Endodermal cell (in vitro differentiated cells): ENCODE measurements at regions not wholly inside any gene's neighbourhood (a gene's known extent, or its start where the extent isn't known, plus 50 kb on each side); places are given as distances from the start of the nearest gene placed in this dataset.

Experiments
- DNase-seq: peaks from one replicate; pipeline ENCODE4 v3.0.0-alpha.2; 2017
- H3K27ac ChIP-seq: 2 replicates; pipeline ENCODE4 v1.5.1; 2013; ENCODE audit warnings: mild to moderate bottlenecking, low read depth, low read length, moderate library complexity
- H3K27me3 ChIP-seq: 2 replicates; pipeline ENCODE4 v1.6.1; 2013; ENCODE audit warnings: mild to moderate bottlenecking, low read length, moderate library complexity; ENCODE audit not compliant: insufficient read depth, control insufficient read depth, poor library complexity, severe bottlenecking
- H3K36me3 ChIP-seq: 2 replicates; pipeline ENCODE4 v1.7.0; 2013; ENCODE audit warnings: mild to moderate bottlenecking, low read length, moderate library complexity; ENCODE audit not compliant: control insufficient read depth, insufficient read depth
- H3K4me1 ChIP-seq: one replicate; pipeline ENCODE4 v1.7.0; 2013; ENCODE audit warnings: low read length; ENCODE audit not compliant: control insufficient read depth, insufficient read depth
- H3K4me3 ChIP-seq: 2 replicates; pipeline ENCODE4 v1.5.1; 2013; ENCODE audit warnings: mild to moderate bottlenecking, low read length, moderate library complexity
- H3K9ac ChIP-seq: 2 replicates; pipeline ENCODE4 v1.6.1; 2013; ENCODE audit warnings: mild to moderate bottlenecking, low read length, moderate library complexity; ENCODE audit not compliant: poor library complexity, severe bottlenecking; ENCODE audit errors: extremely low read depth
- H3K9me3 ChIP-seq: 2 replicates; pipeline ENCODE4 v1.6.1; 2013; ENCODE audit warnings: mild to moderate bottlenecking, low read length, moderate library complexity; ENCODE audit not compliant: control insufficient read depth
- H3K27ac Mint-ChIP-seq: 2 replicates; pipeline ENCODE4 v1.8.0; 2020; ENCODE audit warnings: mixed read lengths
- H3K27me3 Mint-ChIP-seq: 2 replicates; pipeline ENCODE4 v1.8.0; 2021; ENCODE audit warnings: mild to moderate bottlenecking, mixed read lengths; ENCODE audit not compliant: insufficient read depth
- H3K36me3 Mint-ChIP-seq: 2 replicates; pipeline ENCODE4 v1.8.0; 2020; ENCODE audit warnings: low read depth, mixed read lengths
- H3K4me1 Mint-ChIP-seq: 2 replicates; pipeline ENCODE4 v1.8.0; 2020; ENCODE audit warnings: mixed read lengths
- H3K4me3 Mint-ChIP-seq: 2 replicates; pipeline ENCODE4 v1.8.0; 2020; ENCODE audit warnings: mild to moderate bottlenecking, moderate library complexity, mixed read lengths
- H3K9me3 Mint-ChIP-seq: 2 replicates; pipeline ENCODE4 v1.8.0; 2020; ENCODE audit warnings: mild to moderate bottlenecking, mixed read lengths
- CTCF ChIP-seq: fragments of 200-600 bp; sonication (generic); conservative IDR thresholded peaks from 2 replicates; pipeline ENCODE4 v1.5.0; 2021; ENCODE audit warnings: antibody characterized with exemption, mild to moderate bottlenecking
- WGBS, 2 experiments: methylation state at CpG; one replicate each; pipeline versions ENCODE4 v1.1.5 to v1.1.7; 2013; ENCODE audit warnings: missing lambda C conversion rate in 2 of 2, mixed read lengths in 1 of 2; ENCODE audit not compliant: insufficient coverage in 1 of 2, insufficient read length in 1 of 2; 5-methylcytosine and 5-hydroxymethylcytosine counted together

- no peaks in the 10 kb centered on the region for H3K4me1 ChIP-seq
- H3K36me3 Mint-ChIP-seq, result no peaks in the 10 kb centered on the region
- no peaks in the 10 kb centered on the region for H3K9me3 Mint-ChIP-seq
- H3K36me3 ChIP-seq, result no peaks in the 10 kb centered on the region
- no peak overlapping the region for H3K9ac ChIP-seq
- no peak for TF ChIP-seq CTCF
- H3K27ac ChIP-seq, result no peak overlapping the region
- no peaks in the 10 kb centered on the region for H3K27me3 Mint-ChIP-seq
- peaks cover 18% of the 10 kb centered on the region for H3K4me1 Mint-ChIP-seq
- H3K4me3 Mint-ChIP-seq, result no peak overlapping the region
- no peak overlapping the region for H3K27ac Mint-ChIP-seq
- no peak overlapping the region for H3K4me3 ChIP-seq
- no peaks in the 10 kb centered on the region for H3K27me3 ChIP-seq
- no peaks in the 10 kb centered on the region for H3K9me3 ChIP-seq
- DNase-seq, result no peak
Observed at GRCh38 chr15:95498961-95499360, 831.5 kb upstream of the NR2F2 start.

GRCh38 chr15:95499397-95499796 is 831.1 kb upstream of the NR2F2 start:
- H3K27ac ChIP-seq, result no peak overlapping the region
- Mint-ChIP-seq H3K4me1 (peaks cover 14% of the 10 kb centered on the region), H3K36me3 (no peaks in the 10 kb centered on the region), H3K4me3 (no peak overlapping the region), H3K9me3 (no peaks in the 10 kb centered on the region), H3K27me3 (no peaks in the 10 kb centered on the region), H3K27ac (no peak overlapping the region)
- no peak for DNase-seq
- H3K4me1 ChIP-seq, result no peaks in the 10 kb centered on the region
- H3K36me3 ChIP-seq, result no peaks in the 10 kb centered on the region
- no peak overlapping the region for H3K9ac ChIP-seq
- 88 to 90% methylated on average over 1 to 3 of the region's 3 CpGs for WGBS, 2 experiments
- H3K4me3 ChIP-seq, result no peak overlapping the region
- H3K27me3 ChIP-seq, result no peaks in the 10 kb centered on the region
- H3K9me3 ChIP-seq, result no peaks in the 10 kb centered on the region
- TF ChIP-seq CTCF, result no peak

- H3K27me3 ChIP-seq, result no peaks in the 10 kb centered on the region
- H3K9ac ChIP-seq, result no peak overlapping the region
- no peaks in the 10 kb centered on the region for H3K4me1 ChIP-seq
- no peak overlapping the region for H3K27ac Mint-ChIP-seq
- no peak overlapping the region for H3K4me3 Mint-ChIP-seq
- H3K4me1 Mint-ChIP-seq, result peaks cover 2% of the 10 kb centered on the region
- H3K9me3 ChIP-seq, result no peaks in the 10 kb centered on the region
- no peak for DNase-seq
- H3K4me3 ChIP-seq, result no peak overlapping the region
- TF ChIP-seq CTCF, result no peak
- H3K36me3 ChIP-seq, result no peaks in the 10 kb centered on the region
- no peaks in the 10 kb centered on the region for H3K9me3 Mint-ChIP-seq
- no peaks in the 10 kb centered on the region for H3K27me3 Mint-ChIP-seq
- H3K36me3 Mint-ChIP-seq, result no peaks in the 10 kb centered on the region
- no peak overlapping the region for H3K27ac ChIP-seq
Observed at GRCh38 chr15:95501865-95502264, 828.6 kb upstream of the NR2F2 start.
